HEK293 (cell line): ENCODE measurements at regions not wholly inside any gene's neighbourhood (a gene's known extent, or its start where the extent isn't known, plus 50 kb on each side); places are given as distances from the start of the nearest gene placed in this dataset.
"Not testable (repeated sequence)": the region's sequence is repeated elsewhere in the genome, so short reads cannot be mapped to it uniquely, and the experiment has no call there.

ENCODE experiments used
- CTCF ChIA-PET: fragments of 350-600 bp; formaldehyde crosslinking; extraction: SDS; loops from one replicate; lab custom pipeline; 2021; ENCODE audit warnings: antibody characterized with exemption; lab: Yijun Ruan, JAX
- POLR2A ChIA-PET: fragments of 300-600 bp; formaldehyde crosslinking; extraction: SDS; loops from one replicate; lab custom pipeline; 2020; ENCODE audit warnings: antibody characterized with exemption, inconsistent platforms; lab: Yijun Ruan, JAX
- H3K27ac ChIP-seq: fragments of 200-500 bp; sonication (Bioruptor generic); 2 replicates; pipeline ENCODE4 v1.5.1; 2014; ENCODE audit warnings: low read depth, low read length, control low read depth, inconsistent platforms; ENCODE audit errors: extremely low read depth
- H3K36me3 ChIP-seq, 2 experiments: fragments of 200-500 bp in 1 of 2; sonication (Bioruptor generic) in 1 of 2; 1 replicate in 1 of 2; 2 replicates in 1 of 2; pipeline ENCODE4 v1.5.1; 2014 to 2017; ENCODE audit warnings: inconsistent platforms in 2 of 2, low read length in 2 of 2; ENCODE audit not compliant: control insufficient read depth in 2 of 2, insufficient read depth in 1 of 2
- H3K4me1 ChIP-seq: fragments of 200-500 bp; sonication (Bioruptor generic); 2 replicates; pipeline ENCODE4 v1.5.1; 2014; ENCODE audit warnings: mild to moderate bottlenecking, low read length, inconsistent platforms; ENCODE audit not compliant: control insufficient read depth, insufficient read depth
- H3K4me3 ChIP-seq: 2 replicates; pipeline ENCODE4 v1.5.1; 2011; ENCODE audit warnings: low read depth, mild to moderate bottlenecking, control low read depth, low read length, moderate library complexity
- H3K9me3 ChIP-seq: fragments of 200-500 bp; sonication (Bioruptor generic); 2 replicates; pipeline ENCODE4 v1.5.1; 2014; ENCODE audit warnings: low read depth, low read length, inconsistent platforms; ENCODE audit not compliant: control insufficient read depth, insufficient read depth
- BCL11A ChIP-seq: fragments of 450-650 bp; formaldehyde crosslinking; IDR thresholded peaks from 2 replicates; pipeline ENCODE4 v1.5.1; 2016; ENCODE audit warnings: low read depth, missing biosample characterization, missing genetic modification characterization
- ZNF132 ChIP-seq: fragments of 450-650 bp; formaldehyde crosslinking; IDR thresholded peaks from 2 replicates; pipeline ENCODE4 v1.5.1; 2017; ENCODE audit warnings: missing biosample characterization, missing genetic modification characterization, borderline replicate concordance
- ZNF473 ChIP-seq: fragments of 450-650 bp; formaldehyde crosslinking; IDR thresholded peaks from 2 replicates; pipeline ENCODE4 v1.5.1; 2017; ENCODE audit warnings: missing biosample characterization, missing genetic modification characterization
- ZNF48 ChIP-seq: fragments of 450-650 bp; formaldehyde crosslinking; IDR thresholded peaks from 2 replicates; pipeline ENCODE4 v1.5.1; 2016; ENCODE audit warnings: missing biosample characterization, missing genetic modification characterization
- ZNF521 ChIP-seq: fragments of 450-650 bp; formaldehyde crosslinking; IDR thresholded peaks from 2 replicates; pipeline ENCODE4 v1.5.1; 2017; ENCODE audit warnings: missing biosample characterization, mild to moderate bottlenecking, missing genetic modification characterization
- ZNF600 ChIP-seq: fragments of 450-650 bp; formaldehyde crosslinking; IDR thresholded peaks from 2 replicates; pipeline ENCODE4 v1.5.1; 2016; ENCODE audit warnings: missing biosample characterization, missing genetic modification characterization
- ZNF660 ChIP-seq: fragments of 450-650 bp; IDR thresholded peaks from 2 replicates; pipeline ENCODE4 v1.5.1; 2018; ENCODE audit warnings: missing biosample characterization, mild to moderate bottlenecking, missing genetic modification characterization
- ZSCAN30 ChIP-seq: fragments of 450-650 bp; IDR thresholded peaks from 2 replicates; pipeline ENCODE4 v1.5.1; 2018; ENCODE audit warnings: missing biosample characterization, mild to moderate bottlenecking, missing genetic modification characterization, moderate library complexity
- TF ChIP-seq, protein P1 (sequence below): fragments of 450-650 bp; formaldehyde crosslinking; IDR thresholded peaks from 2 replicates; pipeline ENCODE4 v1.5.1; 2016; ENCODE audit warnings: missing biosample characterization, missing genetic modification characterization
- TF ChIP-seq, protein P2 (sequence below): fragments of 450-650 bp; formaldehyde crosslinking; IDR thresholded peaks from 2 replicates; pipeline ENCODE4 v1.5.1; 2017; ENCODE audit warnings: missing biosample characterization, missing genetic modification characterization
- TF ChIP-seq, protein P3 (sequence below): fragments of 450-650 bp; formaldehyde crosslinking; IDR thresholded peaks from 2 replicates; pipeline ENCODE4 v1.5.1; 2016; ENCODE audit warnings: missing biosample characterization, missing genetic modification characterization

DNA sequence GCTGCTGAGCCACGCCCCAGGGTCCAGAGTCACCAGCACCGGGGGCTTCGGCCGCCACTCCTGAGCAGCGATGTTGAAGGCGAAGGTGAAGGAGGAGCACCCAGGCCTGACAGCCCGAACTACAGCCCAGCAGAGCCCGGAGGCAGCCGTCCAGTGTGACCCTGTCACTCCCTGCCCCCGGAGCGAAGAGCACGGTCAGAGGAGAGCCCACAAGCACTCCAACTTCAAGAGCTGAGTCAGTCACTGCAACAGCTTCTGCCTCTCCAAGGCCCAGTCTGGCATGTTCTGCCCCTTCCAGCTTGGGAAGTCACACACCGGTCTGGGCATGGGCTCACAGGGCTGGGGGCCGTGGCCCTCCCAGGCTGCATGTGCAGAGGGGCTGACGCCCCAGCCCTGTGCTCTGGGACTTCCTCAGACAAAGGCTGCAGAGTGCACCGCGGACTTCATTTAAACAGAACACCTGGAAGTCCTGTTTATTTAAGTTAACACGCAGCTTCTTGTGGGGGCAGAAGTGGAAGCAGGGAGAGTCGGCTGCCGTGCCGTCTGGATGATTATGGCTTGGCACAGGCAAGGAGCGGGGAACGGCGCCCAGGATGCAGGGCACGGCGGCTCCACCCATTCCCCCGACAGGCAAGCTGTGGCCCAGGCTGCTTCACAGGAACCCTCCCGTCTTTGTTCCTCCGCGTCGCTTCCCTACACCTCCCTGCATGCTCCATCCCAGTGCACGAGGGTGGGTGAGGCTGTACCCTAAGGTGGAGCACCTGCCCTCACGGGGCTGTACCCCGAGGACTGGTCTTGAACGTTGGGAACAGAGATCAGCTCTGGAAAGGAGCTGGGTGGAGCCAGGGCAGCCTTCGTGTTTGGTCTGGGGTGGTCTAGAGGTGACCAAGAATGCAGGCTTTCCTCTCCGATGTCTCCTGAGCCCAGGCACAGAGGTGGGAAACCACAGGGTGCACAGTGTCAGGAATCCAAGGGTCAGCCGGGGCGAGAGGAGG, 68.9 kb upstream of the METRNL start:
- H3K4me3 ChIP-seq = no peak overlapping the region
- ChIA-PET CTCF (no interaction called here), POLR2A (no interaction called here)
- H3K9me3 ChIP-seq = no peaks in the 10 kb centered on the region
- TF ChIP-seq ZNF132 (tag by site-specific recombination) (no peak), ZNF600 (tag by site-specific recombination) (0 out of 2 replicates have a peak, but pooled peaks have one; percentile 23)
- H3K27ac ChIP-seq = no peak overlapping the region
- H3K4me1 ChIP-seq = peaks cover 5% of the 10 kb centered on the region
- H3K36me3 ChIP-seq = no peaks in the 10 kb centered on the region

DNA sequence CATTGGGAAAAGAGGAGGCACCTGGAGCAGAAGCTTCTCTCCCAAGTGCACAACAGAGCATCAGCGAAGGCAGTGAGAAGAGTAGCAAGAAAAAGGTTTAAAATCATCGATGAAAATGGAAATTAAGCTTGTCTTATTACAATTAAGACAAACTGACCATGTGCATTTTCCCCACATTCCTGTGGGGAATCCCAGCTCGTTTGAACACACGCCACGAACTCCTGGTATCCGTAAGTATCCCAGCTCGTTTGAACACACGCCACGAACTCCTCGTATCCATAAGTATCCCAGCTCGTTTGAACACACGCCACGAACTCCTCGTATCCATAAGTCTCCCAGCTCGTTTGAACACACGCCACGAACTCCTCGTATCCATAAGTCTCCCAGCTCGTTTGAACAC, 67.7 kb upstream of the METRNL start:
- POLR2A ChIA-PET, H3K36me3 ChIP-seq, H3K27ac ChIP-seq, H3K4me1 ChIP-seq, CTCF ChIA-PET, H3K4me3 ChIP-seq, H3K9me3 ChIP-seq: not testable (repeated sequence)

DNA sequence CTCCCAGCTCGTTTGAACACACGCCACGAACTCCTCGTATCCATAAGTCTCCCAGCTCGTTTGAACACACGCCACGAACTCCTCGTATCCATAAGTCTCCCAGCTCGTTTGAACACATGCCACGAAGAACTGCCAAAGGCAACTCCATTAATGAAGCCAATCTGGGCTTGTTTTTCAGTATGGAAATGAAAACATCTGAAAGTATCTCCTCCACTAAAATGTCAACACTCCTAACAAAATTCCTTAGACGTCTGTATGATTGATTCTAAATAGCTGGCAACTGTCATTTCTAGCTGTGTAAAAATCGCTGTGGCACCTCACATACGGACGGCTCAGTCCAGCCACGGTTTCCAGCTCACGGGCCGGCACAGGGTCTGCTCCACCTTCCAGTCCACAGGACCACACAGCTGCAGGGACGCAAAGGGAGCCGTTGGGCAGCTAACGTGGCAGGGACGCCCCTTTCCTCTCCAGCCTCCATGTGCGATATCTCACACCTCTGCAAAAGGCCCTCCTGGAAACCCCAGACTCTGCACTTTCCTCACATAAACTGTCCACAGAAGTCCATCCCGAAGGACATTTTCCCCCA, 67.1 kb upstream of the METRNL start:
- POLR2A ChIA-PET = no interaction called here
- H3K27ac ChIP-seq = no peak overlapping the region
- TF ChIP-seq, protein P1, sequence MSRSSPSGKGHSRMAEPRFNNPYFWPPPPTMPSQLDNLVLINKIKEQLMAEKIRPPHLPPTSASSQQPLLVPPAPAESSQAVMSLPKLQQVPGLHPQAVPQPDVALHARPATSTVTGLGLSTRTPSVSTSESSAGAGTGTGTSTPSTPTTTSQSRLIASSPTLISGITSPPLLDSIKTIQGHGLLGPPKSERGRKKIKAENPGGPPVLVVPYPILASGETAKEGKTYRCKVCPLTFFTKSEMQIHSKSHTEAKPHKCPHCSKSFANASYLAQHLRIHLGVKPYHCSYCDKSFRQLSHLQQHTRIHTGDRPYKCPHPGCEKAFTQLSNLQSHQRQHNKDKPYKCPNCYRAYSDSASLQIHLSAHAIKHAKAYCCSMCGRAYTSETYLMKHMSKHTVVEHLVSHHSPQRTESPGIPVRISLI (tag by site-specific recombination) = no peak
- TF ChIP-seq ZNF521 (tag by site-specific recombination) = no peak
- TF ChIP-seq, protein P2, sequence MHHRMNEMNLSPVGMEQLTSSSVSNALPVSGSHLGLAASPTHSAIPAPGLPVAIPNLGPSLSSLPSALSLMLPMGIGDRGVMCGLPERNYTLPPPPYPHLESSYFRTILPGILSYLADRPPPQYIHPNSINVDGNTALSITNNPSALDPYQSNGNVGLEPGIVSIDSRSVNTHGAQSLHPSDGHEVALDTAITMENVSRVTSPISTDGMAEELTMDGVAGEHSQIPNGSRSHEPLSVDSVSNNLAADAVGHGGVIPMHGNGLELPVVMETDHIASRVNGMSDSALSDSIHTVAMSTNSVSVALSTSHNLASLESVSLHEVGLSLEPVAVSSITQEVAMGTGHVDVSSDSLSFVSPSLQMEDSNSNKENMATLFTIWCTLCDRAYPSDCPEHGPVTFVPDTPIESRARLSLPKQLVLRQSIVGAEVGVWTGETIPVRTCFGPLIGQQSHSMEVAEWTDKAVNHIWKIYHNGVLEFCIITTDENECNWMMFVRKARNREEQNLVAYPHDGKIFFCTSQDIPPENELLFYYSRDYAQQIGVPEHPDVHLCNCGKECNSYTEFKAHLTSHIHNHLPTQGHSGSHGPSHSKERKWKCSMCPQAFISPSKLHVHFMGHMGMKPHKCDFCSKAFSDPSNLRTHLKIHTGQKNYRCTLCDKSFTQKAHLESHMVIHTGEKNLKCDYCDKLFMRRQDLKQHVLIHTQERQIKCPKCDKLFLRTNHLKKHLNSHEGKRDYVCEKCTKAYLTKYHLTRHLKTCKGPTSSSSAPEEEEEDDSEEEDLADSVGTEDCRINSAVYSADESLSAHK (tag by site-specific recombination) = no peak
- TF ChIP-seq ZNF660 (tag by site-specific recombination) = no peak
- no peak for TF ChIP-seq ZNF48 (tag by site-specific recombination)
- H3K9me3 ChIP-seq = no peaks in the 10 kb centered on the region
- CTCF ChIA-PET = no interaction called here
- no peaks in the 10 kb centered on the region for H3K36me3 ChIP-seq
- H3K4me3 ChIP-seq = no peak overlapping the region
- H3K4me1 ChIP-seq = peaks cover 5% of the 10 kb centered on the region

DNA sequence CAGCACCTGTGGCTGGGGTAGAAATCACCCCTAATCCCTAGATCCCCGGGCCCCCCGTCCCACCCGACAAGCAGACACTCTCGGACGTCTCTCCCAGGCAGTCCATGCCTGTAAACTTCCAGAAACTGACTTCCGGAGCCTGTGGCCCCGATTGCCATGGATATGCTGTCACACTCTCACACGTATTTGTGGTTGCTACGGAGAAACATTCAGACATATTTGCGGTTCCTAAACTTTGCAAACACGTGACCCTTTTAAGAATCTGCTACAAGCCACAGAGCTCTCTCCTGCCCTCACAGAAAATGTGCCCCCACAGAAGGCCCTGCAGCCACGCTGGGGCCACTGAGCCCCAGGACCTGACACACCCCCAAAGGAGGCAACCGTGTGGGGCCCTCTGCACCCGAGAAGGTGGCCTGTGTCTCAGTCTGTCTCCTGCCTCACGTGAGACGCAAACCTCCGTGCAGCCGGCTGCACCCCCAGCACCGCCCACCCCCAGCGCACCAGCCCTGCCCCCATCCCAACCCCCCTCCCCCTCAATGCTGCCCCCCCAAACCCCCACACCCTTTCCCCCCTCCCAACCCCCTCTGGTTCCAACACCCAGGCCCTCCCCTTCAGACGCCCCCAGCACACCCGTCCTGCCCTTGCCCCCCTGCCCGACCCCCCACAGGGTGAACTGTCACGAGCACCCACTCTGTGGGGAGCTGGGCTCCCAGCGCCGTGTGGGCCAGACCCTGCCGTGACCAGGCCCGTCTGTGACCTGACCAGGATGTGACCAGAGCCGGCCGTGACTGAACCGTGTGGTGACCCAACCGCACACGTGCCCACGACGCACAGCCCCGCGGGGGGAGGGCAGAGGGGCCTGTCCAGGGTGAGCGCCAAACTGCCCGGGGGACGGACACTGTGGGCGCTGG, 66.3 kb upstream of the METRNL start:
- no peaks in the 10 kb centered on the region for H3K9me3 ChIP-seq
- TF ChIP-seq ZSCAN30 (no peak), ZNF473 (no peak), BCL11A (tag by site-specific recombination) (no peak)
- TF ChIP-seq, protein P3, sequence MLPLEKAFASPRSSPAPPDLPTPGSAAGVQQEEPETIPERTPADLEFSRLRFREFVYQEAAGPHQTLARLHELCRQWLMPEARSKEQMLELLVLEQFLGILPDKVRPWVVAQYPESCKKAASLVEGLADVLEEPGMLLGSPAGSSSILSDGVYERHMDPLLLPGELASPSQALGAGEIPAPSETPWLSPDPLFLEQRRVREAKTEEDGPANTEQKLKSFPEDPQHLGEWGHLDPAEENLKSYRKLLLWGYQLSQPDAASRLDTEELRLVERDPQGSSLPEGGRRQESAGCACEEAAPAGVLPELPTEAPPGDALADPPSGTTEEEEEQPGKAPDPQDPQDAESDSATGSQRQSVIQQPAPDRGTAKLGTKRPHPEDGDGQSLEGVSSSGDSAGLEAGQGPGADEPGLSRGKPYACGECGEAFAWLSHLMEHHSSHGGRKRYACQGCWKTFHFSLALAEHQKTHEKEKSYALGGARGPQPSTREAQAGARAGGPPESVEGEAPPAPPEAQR = no peak
- no peak overlapping the region for H3K27ac ChIP-seq
- H3K36me3 ChIP-seq = peaks cover 0 to 2% of the 10 kb centered on the region in 2 experiments; a peak in 1 of 3 replicates
- no peak overlapping the region for H3K4me3 ChIP-seq
- CTCF ChIA-PET = no interaction called here
- H3K4me1 ChIP-seq = peaks cover 5% of the 10 kb centered on the region
- POLR2A ChIA-PET = no interaction called here
